Esophagus (tissue), 2 donors: ENCODE measurements at regions not wholly inside any gene's neighbourhood (a gene's known extent, or its start where the extent isn't known, plus 50 kb on each side); places are given as distances from the start of the nearest gene placed in this dataset.
"Not testable (repeated sequence)": the region's sequence is repeated elsewhere in the genome, so short reads cannot be mapped to it uniquely, and the experiment has no call there.

Experiments
- H3K27ac ChIP-seq, 2 donors: one replicate each; pipeline ENCODE4 v1.5.1; 2013; ENCODE audit warnings: low read depth in 2 of 2, mild to moderate bottlenecking in 2 of 2, inconsistent platforms in 1 of 2, low read length in 1 of 2, moderate library complexity in 1 of 2
- H3K27me3 ChIP-seq, 2 donors: one replicate each; pipeline ENCODE4 v1.6.1; 2013; ENCODE audit warnings: low read length in 2 of 2, control low read depth in 1 of 2, mild to moderate bottlenecking in 1 of 2; ENCODE audit not compliant: insufficient read depth in 2 of 2, control insufficient read depth in 1 of 2
- H3K36me3 ChIP-seq, 2 donors: one replicate each; pipeline ENCODE4 v1.6.1; 2013; ENCODE audit warnings: low read length in 1 of 2; ENCODE audit not compliant: control insufficient read depth in 2 of 2, insufficient read depth in 2 of 2
- H3K4me1 ChIP-seq, 2 donors: one replicate each; pipeline ENCODE4 v1.6.1; 2013; ENCODE audit warnings: low read length in 1 of 2; ENCODE audit not compliant: control insufficient read depth in 2 of 2, insufficient read depth in 2 of 2
- H3K4me3 ChIP-seq, 2 donors: one replicate each; pipeline ENCODE4 v1.5.1; 2013; ENCODE audit warnings: low read length in 2 of 2, mild to moderate bottlenecking in 2 of 2, low read depth in 1 of 2, moderate library complexity in 1 of 2
- H3K9me3 ChIP-seq, 2 donors: one replicate each; pipeline ENCODE4 v1.6.1; 2013; ENCODE audit warnings: mild to moderate bottlenecking in 2 of 2, low read depth in 1 of 2, low read length in 1 of 2, moderate library complexity in 1 of 2; ENCODE audit not compliant: control insufficient read depth in 2 of 2, insufficient read depth in 1 of 2
- WGBS, 2 donors: extraction: QIAGEN DNeasy Blood & Tissue Kit; methylation state at CpG; one replicate each; pipeline ENCODE4 v1.1.7; 2013; 5-methylcytosine and 5-hydroxymethylcytosine counted together
- donor health status: healthy with polysubstance abuse.
- donor health status: Bipolar disorder and iron deficiency.

DNA sequence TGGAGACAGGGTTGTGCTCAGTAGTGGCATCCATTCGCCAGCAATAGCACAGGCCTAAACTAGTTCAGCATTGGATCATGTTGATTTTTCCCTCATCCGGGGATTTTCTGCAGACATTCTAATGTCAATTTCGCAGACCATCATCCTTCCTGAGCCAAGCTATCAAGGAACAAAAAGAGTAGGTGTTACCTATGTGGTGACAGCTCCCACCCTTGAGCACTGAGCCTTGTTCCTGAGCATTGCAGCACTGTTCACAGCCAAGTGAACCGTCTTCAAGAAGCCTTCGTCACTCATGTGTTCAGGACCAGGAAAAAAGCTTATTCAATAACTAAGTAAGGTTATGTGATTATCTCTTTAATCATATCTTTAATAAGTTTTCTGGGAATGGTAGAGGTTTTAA is 576.2 kb downstream of the UQCRFS1 start:
- Histone ChIP-seq H3K4me3 (no peak overlapping the region), H3K27me3 (no peaks in the 10 kb centered on the region), H3K4me1 (no peaks in the 10 kb centered on the region), H3K9me3 (peaks cover 9 to 17% of the 10 kb centered on the region in 2 donors), H3K27ac (no peak overlapping the region), H3K36me3 (no peaks in the 10 kb centered on the region)
- 81 to 82% methylated on average over 5 of the region's 5 CpGs for WGBS, 2 donors

DNA sequence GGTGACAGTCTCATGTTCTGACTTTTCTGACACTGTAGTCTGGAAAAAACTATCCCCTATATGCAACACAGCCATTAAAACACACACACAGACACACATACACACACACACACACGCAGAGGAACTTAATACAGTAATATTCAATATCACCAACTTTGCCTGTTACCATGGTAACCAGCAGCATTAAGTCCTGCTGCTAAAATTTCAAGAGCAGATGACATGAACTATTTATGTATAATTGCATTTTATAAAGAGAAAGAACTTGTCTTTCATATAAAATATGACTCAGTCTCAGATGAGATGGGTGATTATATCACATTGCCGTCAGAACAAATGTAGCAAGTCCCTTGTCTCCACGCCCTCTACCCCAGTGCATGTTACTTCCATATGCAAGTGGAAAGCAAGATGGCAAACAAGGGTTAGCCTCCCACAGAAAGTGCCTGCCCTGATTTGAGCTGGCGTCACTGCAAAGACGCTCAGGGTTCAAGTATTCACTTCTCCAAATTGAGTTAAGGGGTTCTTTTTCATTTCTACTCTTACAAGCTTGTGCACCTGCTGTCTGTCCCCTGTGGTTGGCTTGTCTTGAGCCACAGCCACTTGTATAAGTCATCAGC is 576.8 kb downstream of the UQCRFS1 start:
- no peak overlapping the region for H3K27ac ChIP-seq
- no peaks in the 10 kb centered on the region for H3K4me1 ChIP-seq
- no peaks in the 10 kb centered on the region for H3K27me3 ChIP-seq
- no peak overlapping the region for H3K4me3 ChIP-seq
- peaks cover 5 to 12% of the 10 kb centered on the region in 2 donors for H3K9me3 ChIP-seq
- no peaks in the 10 kb centered on the region for H3K36me3 ChIP-seq
- WGBS, 2 donors = 75 to 80% methylated on average over 5 of the region's 5 CpGs

DNA sequence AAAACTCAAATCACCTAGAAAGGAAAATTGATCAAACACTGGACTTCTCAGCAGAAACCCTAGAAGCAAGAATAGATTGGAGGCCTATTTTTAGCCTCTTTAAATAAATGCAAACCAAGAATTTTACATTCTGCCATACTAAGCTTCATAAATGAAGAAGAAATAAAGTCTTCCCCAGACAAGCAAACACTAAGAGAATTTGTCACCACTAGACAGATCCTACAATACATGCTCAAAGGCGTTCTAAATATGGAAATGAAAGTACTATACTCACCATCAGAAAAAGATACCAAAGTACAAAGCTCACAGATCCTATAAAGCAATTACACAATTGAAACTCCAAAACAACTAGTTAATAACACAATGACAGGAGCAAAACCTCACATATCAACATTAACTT is 578.1 kb downstream of the UQCRFS1 start:
- Histone ChIP-seq H3K9me3 (peaks cover 2 to 9% of the 10 kb centered on the region in 2 donors), H3K27me3 (no peaks in the 10 kb centered on the region), H3K4me1 (no peaks in the 10 kb centered on the region), H3K27ac (no peak overlapping the region), H3K4me3 (no peak overlapping the region), H3K36me3 (no peaks in the 10 kb centered on the region)
- 65 to 74% methylated on average over 1 of the region's 1 CpG for WGBS, 2 donors

DNA sequence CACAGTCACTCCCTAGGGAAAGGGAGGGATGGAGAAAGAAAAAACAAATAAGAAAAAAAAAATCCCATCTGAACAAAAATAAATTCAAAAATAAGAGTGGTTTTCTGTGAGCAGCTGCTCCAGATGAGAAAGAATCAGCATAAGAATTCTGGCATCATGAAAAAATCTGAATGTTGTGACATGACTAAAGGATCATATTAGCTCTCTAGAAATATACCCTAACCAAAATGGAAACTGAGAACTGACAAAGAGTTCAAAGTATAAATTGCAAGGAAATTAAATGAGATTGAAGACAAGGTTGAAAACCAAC is 579.0 kb downstream of the UQCRFS1 start:
- Histone ChIP-seq H3K27ac (no peak overlapping the region), H3K9me3 (peaks cover 2 to 9% of the 10 kb centered on the region in 2 donors), H3K27me3 (no peaks in the 10 kb centered on the region), H3K4me3 (no peak overlapping the region), H3K36me3 (no peaks in the 10 kb centered on the region), H3K4me1 (no peaks in the 10 kb centered on the region)

DNA sequence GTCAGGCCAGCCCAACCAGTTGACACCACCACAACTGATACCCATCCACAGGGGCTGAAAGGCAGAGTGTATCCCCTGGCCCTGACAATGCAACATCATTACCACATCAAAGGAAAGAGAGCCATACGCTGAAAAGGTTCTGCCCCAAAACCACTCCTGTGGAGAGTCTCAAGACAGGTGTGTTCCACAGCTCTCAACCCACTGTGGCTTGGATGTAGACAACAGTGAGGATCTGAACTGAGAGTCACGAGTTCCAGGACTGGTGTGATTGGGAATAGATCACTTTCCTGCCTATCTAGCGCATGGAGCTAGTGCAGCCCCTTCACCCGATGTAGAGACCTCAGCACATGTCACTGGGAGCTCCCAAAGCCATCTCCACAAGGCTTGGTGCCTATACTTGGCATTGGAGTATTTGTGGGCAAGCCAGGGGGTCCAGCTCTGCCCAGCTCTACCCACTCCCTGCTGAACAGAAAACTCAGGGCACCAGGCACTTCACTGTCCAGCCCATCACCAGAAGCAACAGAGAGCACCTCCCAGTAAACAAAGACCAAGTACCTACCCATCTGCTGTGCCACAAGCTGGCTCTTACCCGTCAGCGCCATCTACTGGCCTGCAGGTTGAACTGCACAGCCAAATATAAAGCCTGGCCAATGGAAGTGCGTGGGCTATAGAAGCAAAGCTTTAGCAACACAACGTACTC is 579.5 kb downstream of the UQCRFS1 start:
- WGBS, 2 donors = 39 to 44% methylated on average over 8 of the region's 8 CpGs
- no peaks in the 10 kb centered on the region for H3K36me3 ChIP-seq
- H3K4me1 ChIP-seq = no peaks in the 10 kb centered on the region
- H3K9me3 ChIP-seq = peaks cover 2 to 9% of the 10 kb centered on the region in 2 donors
- no peak overlapping the region for H3K4me3 ChIP-seq
- H3K27ac ChIP-seq = no peak overlapping the region
- no peaks in the 10 kb centered on the region for H3K27me3 ChIP-seq

DNA sequence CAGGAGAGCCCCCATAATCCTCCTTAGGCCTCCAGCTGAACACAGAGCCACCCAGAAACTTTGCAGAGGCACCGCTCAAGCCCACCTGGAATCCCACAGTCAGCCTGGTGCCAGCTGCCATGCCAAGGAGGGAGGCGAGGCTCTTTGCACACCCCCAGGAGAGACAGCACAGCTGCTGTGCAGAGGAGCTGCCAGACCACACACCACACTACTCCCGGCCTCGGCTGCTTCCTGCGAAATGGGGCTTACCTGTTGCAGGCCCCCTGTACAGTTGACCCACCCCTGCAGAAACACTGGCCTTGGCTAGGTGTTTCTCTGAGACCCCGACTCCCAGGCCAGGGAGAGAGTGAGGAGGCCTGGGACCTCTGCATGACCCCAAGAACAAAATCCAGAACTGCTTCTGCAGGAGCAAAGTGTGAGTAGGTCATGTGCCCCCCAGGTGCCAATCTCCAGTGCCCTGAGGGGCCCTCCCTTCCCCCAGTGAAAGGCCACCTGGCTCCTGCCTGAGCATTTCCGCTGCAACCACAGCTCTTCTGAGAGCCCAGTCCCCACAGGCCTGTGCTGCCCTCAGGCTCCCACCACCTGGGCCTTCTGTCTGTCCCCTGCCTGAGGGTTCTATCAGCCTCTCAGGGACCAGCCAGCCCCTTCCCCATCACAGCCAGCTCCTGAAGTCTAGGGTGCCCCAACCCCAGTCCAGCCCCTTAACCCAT is 580.4 kb downstream of the UQCRFS1 start:
- no peaks in the 10 kb centered on the region for H3K36me3 ChIP-seq
- H3K9me3 ChIP-seq = peaks cover 2 to 9% of the 10 kb centered on the region in 2 donors
- H3K27me3 ChIP-seq = no peaks in the 10 kb centered on the region
- no peaks in the 10 kb centered on the region for H3K4me1 ChIP-seq
- 65 to 74% methylated on average over 6 to 7 of the region's 7 CpGs for WGBS, 2 donors
- H3K27ac ChIP-seq = no peak overlapping the region
- H3K4me3 ChIP-seq = no peak overlapping the region

DNA sequence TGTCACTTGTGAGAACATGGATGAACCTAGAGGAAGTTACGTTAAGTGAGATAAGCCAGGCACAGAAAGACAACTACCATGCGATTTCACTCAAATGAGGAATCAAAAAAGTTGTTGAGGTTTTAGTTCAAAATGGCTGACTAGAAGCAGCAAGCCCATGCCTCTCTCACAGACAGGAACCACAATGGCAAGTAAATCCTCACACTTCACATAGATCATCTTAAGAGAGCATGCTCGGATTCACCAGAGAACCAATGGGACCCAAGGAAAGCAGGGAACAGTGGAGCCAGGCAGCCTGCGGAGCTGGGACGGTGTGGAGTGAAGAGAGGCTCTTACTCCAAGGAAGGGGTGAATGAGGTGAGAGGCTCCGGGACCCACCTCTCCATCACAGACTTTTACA is 581.0 kb downstream of the UQCRFS1 start:
- H3K9me3 ChIP-seq = peaks cover 2 to 9% of the 10 kb centered on the region in 2 donors
- 78 to 84% methylated on average over 6 of the region's 6 CpGs for WGBS, 2 donors
- no peaks in the 10 kb centered on the region for H3K36me3 ChIP-seq
- no peak overlapping the region for H3K27ac ChIP-seq
- H3K4me1 ChIP-seq = no peaks in the 10 kb centered on the region
- H3K4me3 ChIP-seq = no peak overlapping the region
- H3K27me3 ChIP-seq = no peaks in the 10 kb centered on the region

DNA sequence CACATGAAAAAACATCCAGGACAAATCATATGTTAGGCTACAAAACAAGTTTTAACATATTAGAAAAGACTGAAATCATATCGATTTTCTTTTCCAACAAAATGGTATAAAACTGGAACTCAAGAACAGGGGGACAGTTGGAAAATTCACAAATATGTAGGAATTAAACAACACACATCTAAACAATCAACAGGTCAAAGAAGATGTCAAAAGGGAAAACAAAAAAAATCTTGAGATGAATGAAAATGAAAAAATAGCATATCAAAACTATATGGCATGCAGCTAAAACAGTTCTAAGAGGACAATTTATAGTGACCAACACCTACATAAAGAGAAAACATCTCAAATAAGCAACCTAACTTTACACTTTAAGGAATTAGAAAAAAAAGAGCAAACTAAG is 585.3 kb downstream of the UQCRFS1 start:
- peaks cover 0 to 4% of the 10 kb centered on the region in 2 donors for H3K9me3 ChIP-seq
- H3K27ac ChIP-seq = no peak overlapping the region

DNA sequence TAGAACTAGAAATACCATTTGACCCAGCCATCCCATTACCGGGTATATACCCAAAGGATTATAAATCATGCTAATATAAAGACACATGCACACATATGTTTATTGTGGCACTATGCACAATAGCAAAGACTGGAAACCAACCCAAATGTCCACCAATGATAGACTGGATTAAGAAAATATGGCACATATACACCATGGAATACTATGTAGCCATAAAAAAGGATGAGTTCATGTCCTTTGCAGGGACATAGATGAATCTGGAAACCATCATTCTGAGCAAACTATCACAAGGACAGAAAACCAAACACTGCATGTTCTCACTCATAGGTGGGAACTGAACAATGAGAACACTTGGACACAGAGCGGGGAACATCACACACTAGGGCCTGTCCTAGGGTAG is 586.5 kb downstream of the UQCRFS1 start:
- 89 to 90% methylated on average over 2 of the region's 2 CpGs for WGBS, 2 donors
- H3K27ac ChIP-seq, H3K4me3 ChIP-seq, H3K9me3 ChIP-seq, H3K27me3 ChIP-seq, H3K4me1 ChIP-seq, H3K36me3 ChIP-seq: not testable (repeated sequence)

More for the DNA sequence above, 585.3 kb downstream of the UQCRFS1 start:
- no peaks in the 10 kb centered on the region for H3K36me3 ChIP-seq
- H3K27me3 ChIP-seq = no peaks in the 10 kb centered on the region
- H3K4me1 ChIP-seq = no peaks in the 10 kb centered on the region
- no peak overlapping the region for H3K4me3 ChIP-seq
- WGBS, 2 donors = 86 to 91% methylated on average over 1 of the region's 1 CpG
